H1 (cell line): ENCODE measurements at regions not wholly inside any gene's neighbourhood (a gene's known extent, or its start where the extent isn't known, plus 50 kb on each side); places are given as distances from the start of the nearest gene placed in this dataset.

ENCODE experiments used
- CTCF ChIA-PET: fragments of 300-600 bp; sonication (Branson Sonifier 250); formaldehyde crosslinking; loops from one replicate; lab custom pipeline; 2021; ENCODE audit not compliant: partially characterized antibody; lab: Charles Lee
- POLR2A ChIA-PET: fragments of 300-600 bp; sonication (Branson Sonifier 250); formaldehyde crosslinking; loops from one replicate; lab custom pipeline; 2021; ENCODE audit warnings: inconsistent platforms; ENCODE audit not compliant: partially characterized antibody; lab: Charles Lee
- DNase-seq, 2 experiments: peaks; one replicate each; pipeline versions ENCODE4 v3.0.0 to v3.0.0-alpha.2; 2010 to 2022; ENCODE audit warnings: low spot score in 2 of 2, low read depth in 1 of 2, mixed read lengths in 1 of 2
- FAIRE-seq: peaks from 2 replicates; lab custom pipeline; 2011; peaks lifted over from hg19 to GRCh38; lab: Jason Lieb, UNC
- H2AFZ ChIP-seq: 2 replicates; pipeline ENCODE4 v1.8.1; 2012; ENCODE audit warnings: low read length, inconsistent platforms
- H2AK5ac ChIP-seq: 2 replicates; pipeline ENCODE4 v1.6.1; 2013; ENCODE audit warnings: low read depth, low read length
- H2BK120ac ChIP-seq: replicated peaks from 2 replicates; pipeline ENCODE3; 2013; ENCODE audit warnings: low read depth, low read length, inconsistent platforms
- H2BK12ac ChIP-seq: 2 replicates; pipeline ENCODE4 v1.6.1; 2013; ENCODE audit warnings: low read depth, low read length
- H2BK15ac ChIP-seq: 2 replicates; pipeline ENCODE4 v1.6.1; 2013; ENCODE audit warnings: low read length
- H2BK20ac ChIP-seq: 2 replicates; pipeline ENCODE4 v1.6.1; 2013; ENCODE audit warnings: low read length
- H2BK5ac ChIP-seq: 2 replicates; pipeline ENCODE4 v1.6.1; 2013; ENCODE audit warnings: low read depth, low read length
- H3K14ac ChIP-seq: 2 replicates; pipeline ENCODE4 v1.6.1; 2013; ENCODE audit warnings: inconsistent platforms; ENCODE audit not compliant: insufficient read length
- H3K18ac ChIP-seq: 2 replicates; pipeline ENCODE4 v1.6.1; 2013; ENCODE audit warnings: low read length; ENCODE audit errors: extremely low read depth
- H3K23ac ChIP-seq: 2 replicates; pipeline ENCODE4 v1.6.1; 2013; ENCODE audit warnings: inconsistent platforms; ENCODE audit not compliant: insufficient read length
- H3K23me2 ChIP-seq: 2 replicates; pipeline ENCODE4 v1.6.1; 2013; ENCODE audit warnings: low read depth, low read length
- H3K27ac ChIP-seq: 2 replicates; pipeline ENCODE4 v1.6.1; 2011; ENCODE audit warnings: low read depth, low read length, inconsistent platforms
- H3K27me3 ChIP-seq, 4 experiments: replicated peaks in 1 of 4; 1 replicate in 1 of 4; 2 replicates in 3 of 4; pipeline versions ENCODE4 v1.6.1 to v1.8.1; 2011 to 2013; ENCODE audit warnings: low read length in 3 of 4, mild to moderate bottlenecking in 3 of 4, inconsistent platforms in 2 of 4, mixed read lengths in 2 of 4, moderate library complexity in 1 of 4; ENCODE audit not compliant: control insufficient read depth in 3 of 4, insufficient read depth in 3 of 4; ENCODE audit errors: extremely low read depth in 1 of 4
- H3K36me3 ChIP-seq, 4 experiments: 2 replicates each; pipeline versions ENCODE4 v1.6.1 to v1.8.1; 2011 to 2013; ENCODE audit warnings: mild to moderate bottlenecking in 4 of 4, low read length in 3 of 4, moderate library complexity in 2 of 4, control low read depth in 1 of 4, inconsistent platforms in 1 of 4; ENCODE audit not compliant: insufficient read depth in 4 of 4, control insufficient read depth in 2 of 4
- H3K4ac ChIP-seq: replicated peaks from 2 replicates; pipeline ENCODE3; 2013; ENCODE audit warnings: low read length, low read depth, mixed read lengths, inconsistent platforms; ENCODE audit not compliant: insufficient read length
- H3K4me1 ChIP-seq, 4 experiments: replicated peaks in 1 of 4; 1 replicate in 1 of 4; 2 replicates in 3 of 4; pipeline versions ENCODE4 v1.6.1 to v1.8.1; 2011 to 2013; ENCODE audit warnings: low read length in 3 of 4, inconsistent platforms in 2 of 4, mixed read lengths in 1 of 4; ENCODE audit not compliant: insufficient read depth in 4 of 4, control insufficient read depth in 3 of 4
- H3K4me2 ChIP-seq, 2 experiments: 2 replicates each; pipeline versions ENCODE4 v1.6.1 to v1.8.1; 2011 to 2013; ENCODE audit warnings: low read depth in 2 of 2, low read length in 2 of 2, control low read depth in 1 of 2, inconsistent platforms in 1 of 2, mild to moderate bottlenecking in 1 of 2; ENCODE audit not compliant: insufficient read depth in 1 of 2
- H3K4me3 ChIP-seq, 4 experiments: fragments of 200-600, 300-600 bp in 1 of 4; sonication (generic), shearing (Covaris generic), sonication (Bioruptor Twin) in 1 of 4; 2 replicates each; pipeline versions ENCODE4 v1.5.1 to v1.8.1; 2011 to 2016; ENCODE audit warnings: low read length in 4 of 4, low read depth in 3 of 4, control low read depth in 2 of 4, inconsistent platforms in 2 of 4, mild to moderate bottlenecking in 2 of 4, mixed read lengths in 1 of 4, moderate library complexity in 1 of 4; ENCODE audit not compliant: insufficient read depth in 2 of 4; ENCODE audit errors: extremely low read depth in 1 of 4
- H3K56ac ChIP-seq: replicated peaks from 2 replicates; pipeline ENCODE3; 2013; ENCODE audit warnings: low read depth, mild to moderate bottlenecking, mixed read lengths, low read length, inconsistent platforms; ENCODE audit not compliant: insufficient read length
- H3K79me1 ChIP-seq: 2 replicates; pipeline ENCODE4 v1.6.1; 2013; ENCODE audit warnings: low read depth, low read length, control low read depth
- H3K79me2 ChIP-seq, 2 experiments: 2 replicates each; pipeline versions ENCODE4 v1.6.1 to v1.8.1; 2012 to 2013; ENCODE audit warnings: low read length in 2 of 2, mild to moderate bottlenecking in 2 of 2, inconsistent platforms in 1 of 2; ENCODE audit not compliant: insufficient read depth in 2 of 2, control insufficient read depth in 1 of 2
- H3K9ac ChIP-seq, 4 experiments: replicated peaks in 1 of 4; 1 replicate in 1 of 4; 2 replicates in 3 of 4; pipeline versions ENCODE4 v1.6.1 to v1.8.1; 2011 to 2013; ENCODE audit warnings: low read depth in 3 of 4, low read length in 3 of 4, control low read depth in 2 of 4, mild to moderate bottlenecking in 2 of 4, moderate library complexity in 2 of 4, inconsistent platforms in 1 of 4; ENCODE audit errors: extremely low read depth in 1 of 4
- H3K9me3 ChIP-seq, 2 experiments: 2 replicates each; pipeline versions ENCODE4 v1.6.1 to v1.8.1; 2012 to 2013; ENCODE audit warnings: mild to moderate bottlenecking in 2 of 2, moderate library complexity in 2 of 2, control low read depth in 1 of 2, inconsistent platforms in 1 of 2, low read depth in 1 of 2, low read length in 1 of 2, mixed read lengths in 1 of 2; ENCODE audit not compliant: insufficient read depth in 2 of 2
- H4K20me1 ChIP-seq, 2 experiments: replicated peaks in 1 of 2; 2 replicates each; pipeline versions ENCODE3 to v1.8.1; 2011 to 2013; ENCODE audit warnings: inconsistent platforms in 2 of 2, low read length in 2 of 2, mild to moderate bottlenecking in 1 of 2; ENCODE audit not compliant: insufficient read depth in 2 of 2, control insufficient read depth in 1 of 2
- H4K5ac ChIP-seq: 2 replicates; pipeline ENCODE4 v1.6.1; 2013; ENCODE audit warnings: low read length, low read depth, mixed read lengths, inconsistent platforms; ENCODE audit not compliant: insufficient read length
- H4K8ac ChIP-seq: 2 replicates; pipeline ENCODE4 v1.8.0; 2013; ENCODE audit warnings: mild to moderate bottlenecking, moderate library complexity, low read length, inconsistent platforms; ENCODE audit not compliant: insufficient read depth; ENCODE audit errors: extremely low read depth
- H4K91ac ChIP-seq: replicated peaks from 2 replicates; pipeline ENCODE3; 2013; ENCODE audit warnings: low read length, mixed read lengths, inconsistent platforms; ENCODE audit not compliant: insufficient read length
- BACH1 ChIP-seq: IDR thresholded peaks from 2 replicates; pipeline ENCODE4 v1.6.1; 2012; ENCODE audit warnings: low read length, improper control_type of control experiment
- FOSL1 ChIP-seq: IDR thresholded peaks from 2 replicates; pipeline ENCODE4 v1.6.1; 2011; ENCODE audit warnings: mild to moderate bottlenecking, low read depth, low read length, moderate library complexity; ENCODE audit not compliant: insufficient read depth
- JUND ChIP-seq: IDR thresholded peaks from 2 replicates; pipeline ENCODE4 v1.6.1; 2011; ENCODE audit warnings: mild to moderate bottlenecking, improper control_type of control experiment, low read length
- SAP30 ChIP-seq: fragments of 300-600 bp; sonication (generic); IDR thresholded peaks from 2 replicates; pipeline ENCODE4 v1.7.1; 2012; ENCODE audit warnings: low read length, moderate library complexity, mild to moderate bottlenecking, inconsistent platforms; ENCODE audit not compliant: insufficient read depth, insufficient replicate concordance
- SP1 ChIP-seq: IDR thresholded peaks from 2 replicates; pipeline ENCODE4 v1.6.1; 2011; ENCODE audit warnings: low read depth, low read length
- WGBS, 2 experiments: shearing (Covaris generic) in 1 of 2; methylation state at CpG; one replicate each; pipeline versions ENCODE4 v1.1.6 to v1.1.7; 2013 to 2015; ENCODE audit warnings: low lambda C conversion rate in 2 of 2, mixed read lengths in 2 of 2, inconsistent platforms in 1 of 2, low coverage in 1 of 2, missing lambda C conversion rate in 1 of 2; ENCODE audit not compliant: insufficient replicate concordance in 2 of 2, insufficient coverage in 1 of 2, insufficient read length in 1 of 2; ENCODE audit errors: extremely low coverage in 1 of 2, missing lambda C conversion rate in 1 of 2; 5-methylcytosine and 5-hydroxymethylcytosine counted together

GRCh38 chr16:14358697-14359305 lies 271.3 kb downstream of the PARN start:
- H4K8ac ChIP-seq: no peak overlapping the region; the same call in 1 of the 2 replicates
- H4K91ac ChIP-seq: no peak overlapping the region
- no peak overlapping the region for H3K56ac ChIP-seq
- no peak for TF ChIP-seq SP1
- TF ChIP-seq BACH1: no peak
- TF ChIP-seq SAP30: no peak
- no peak for TF ChIP-seq FOSL1
- TF ChIP-seq JUND: no peak
- TF ChIP-seq, all 59 proteins: peak for 0
- POLR2A ChIA-PET: no interaction called here
- Histone ChIP-seq H3K4me3 (no peak overlapping the region), H2BK12ac (no peak overlapping the region), H2BK5ac (no peak overlapping the region), H3K4ac (no peak overlapping the region), H3K36me3 (no peaks in the 10 kb centered on the region), H3K79me2 (no peaks in the 10 kb centered on the region), H3K18ac (no peak overlapping the region), H2BK120ac (no peak overlapping the region), H2AK5ac (no peak overlapping the region), H3K23ac (no peak overlapping the region), H3K27me3 (no peaks in the 10 kb centered on the region), H3K4me2 (no peak overlapping the region), H3K79me1 (no peaks in the 10 kb centered on the region), H3K4me1 (peaks cover 2 to 12% (median 5%) of the 10 kb centered on the region in 4 experiments; a peak in 5 of 7 replicates), H2BK15ac (no peak overlapping the region), H3K23me2 (no peaks in the 10 kb centered on the region), H4K20me1 (no peaks in the 10 kb centered on the region), H2BK20ac (no peak overlapping the region), H4K5ac (no peak overlapping the region), H3K9me3 (no peaks in the 10 kb centered on the region), H3K9ac (no peak overlapping the region), H3K14ac (no peak overlapping the region), H3K27ac (no peak overlapping the region), H2AFZ (no peak overlapping the region)
- FAIRE-seq: no peak
- WGBS, 2 experiments: 81% methylated on average over 4 of the region's 4 CpGs; no CpG with 5 or more reads in 1 of the 2 experiments
- DNase-seq: no peak
- CTCF ChIA-PET: no interaction called here
